ENCODE measurements at regions not wholly inside any gene's neighbourhood (a gene's known extent, or its start where the extent isn't known, plus 50 kb on each side); places are given as distances from the start of the nearest gene placed in this dataset.

DNA sequence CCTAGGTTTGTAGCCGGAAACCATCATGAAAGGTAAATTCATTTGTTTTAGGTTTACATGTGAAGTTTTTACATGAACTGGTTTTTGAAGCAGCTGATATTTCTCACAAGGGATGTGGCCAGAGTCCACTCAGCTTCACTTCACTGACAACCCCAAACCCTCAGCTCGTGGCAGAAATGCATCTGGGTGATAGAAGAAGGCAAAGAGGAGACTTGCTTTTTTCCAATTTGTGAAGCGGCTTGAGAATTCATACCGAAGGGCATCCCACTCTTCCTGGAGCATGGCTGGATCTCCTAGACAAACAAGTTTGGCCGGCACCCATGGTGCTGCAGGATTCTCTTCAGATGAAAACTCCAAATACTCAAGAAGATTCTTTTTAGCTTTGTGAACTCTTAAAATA lies 392.8 kb upstream of the CNR1 start:
- Histone ChIP-seq H3K36me3 (ENCODE audit: control insufficient read depth in 2 of 3, insufficient read depth in 3 of 3, low read length in 3 of 3) (no peaks in the 10 kb centered on the region), H3K9me3 (ENCODE audit: control insufficient read depth in 2 of 3, low read length in 3 of 3) (no peaks in the 10 kb centered on the region), H3K27me3 (ENCODE audit: control insufficient read depth in 2 of 2, insufficient read depth in 2 of 2, low read length in 2 of 2) (no peaks in the 10 kb centered on the region), H3K27ac (ENCODE audit: low read depth, low read length) (no peak overlapping the region), H3K4me1 (ENCODE audit: control insufficient read depth in 2 of 2, insufficient read depth in 2 of 2, low read length in 2 of 2) (no peaks in the 10 kb centered on the region), H3K4me3 (ENCODE audit: low read length) (no peak overlapping the region)
- intact Hi-C loops (cut with micrococcal nuclease): no loop called here
- no peak overlapping the region for H3K4me3 Mint-ChIP-seq
- H3K4me1 Mint-ChIP-seq: peaks cover 0 to 11% (median 0%) of the 10 kb centered on the region in 7 donors
- ATAC-seq: no peak
- ChIA-PET POLR2A (no interaction called here), CTCF (no interaction called here)
- no peaks in the 10 kb centered on the region for H3K36me3 Mint-ChIP-seq
- H3K27ac Mint-ChIP-seq: no peak overlapping the region
- no peak for DNase-seq
- H3K9me3 Mint-ChIP-seq: no peaks in the 10 kb centered on the region
- peaks cover 0 to 5% (median 0%) of the 10 kb centered on the region in 5 donors for H3K27me3 Mint-ChIP-seq

DNA sequence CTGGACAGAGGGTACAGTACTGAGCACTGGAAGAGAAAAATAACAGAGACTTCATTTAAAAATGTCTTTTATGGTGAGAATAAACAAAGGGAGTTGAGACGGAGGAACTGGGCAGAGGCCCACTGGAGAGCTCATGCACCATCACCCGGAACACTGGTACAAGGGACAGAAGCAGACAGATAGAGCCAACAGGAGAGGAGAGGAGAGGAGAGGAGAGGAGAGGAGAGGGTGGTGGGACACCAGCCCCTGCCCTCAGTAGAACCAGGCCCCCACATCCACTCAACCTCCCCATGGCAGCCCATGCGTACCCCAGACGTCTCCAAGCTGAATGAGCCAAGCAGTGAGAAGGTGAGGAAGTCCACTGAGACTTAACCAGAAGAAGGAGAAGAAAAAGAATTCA lies 390.5 kb upstream of the CNR1 start:
- CTCF ChIA-PET: no interaction called here
- intact Hi-C loops (cut with micrococcal nuclease): no loop called here
- Mint-ChIP-seq H3K36me3 (no peaks in the 10 kb centered on the region), H3K27ac (no peak overlapping the region), H3K9me3 (no peaks in the 10 kb centered on the region), H3K4me1 (peaks cover 0 to 5% (median 0%) of the 10 kb centered on the region in 7 donors), H3K27me3 (peaks cover 0 to 10% (median 0%) of the 10 kb centered on the region in 5 donors), H3K4me3 (no peak overlapping the region)
- Histone ChIP-seq H3K4me1 (ENCODE audit: control insufficient read depth in 2 of 2, insufficient read depth in 2 of 2, low read length in 2 of 2) (no peaks in the 10 kb centered on the region), H3K36me3 (ENCODE audit: control insufficient read depth in 2 of 3, insufficient read depth in 3 of 3, low read length in 3 of 3) (no peaks in the 10 kb centered on the region), H3K27me3 (ENCODE audit: control insufficient read depth in 2 of 2, insufficient read depth in 2 of 2, low read length in 2 of 2) (no peaks in the 10 kb centered on the region), H3K9me3 (ENCODE audit: control insufficient read depth in 2 of 3, low read length in 3 of 3) (no peaks in the 10 kb centered on the region), H3K4me3 (ENCODE audit: low read length) (no peak overlapping the region), H3K27ac (ENCODE audit: low read depth, low read length) (no peak overlapping the region)
- DNase-seq (no peak), ATAC-seq (no peak)
- POLR2A ChIA-PET: no interaction called here

DNA sequence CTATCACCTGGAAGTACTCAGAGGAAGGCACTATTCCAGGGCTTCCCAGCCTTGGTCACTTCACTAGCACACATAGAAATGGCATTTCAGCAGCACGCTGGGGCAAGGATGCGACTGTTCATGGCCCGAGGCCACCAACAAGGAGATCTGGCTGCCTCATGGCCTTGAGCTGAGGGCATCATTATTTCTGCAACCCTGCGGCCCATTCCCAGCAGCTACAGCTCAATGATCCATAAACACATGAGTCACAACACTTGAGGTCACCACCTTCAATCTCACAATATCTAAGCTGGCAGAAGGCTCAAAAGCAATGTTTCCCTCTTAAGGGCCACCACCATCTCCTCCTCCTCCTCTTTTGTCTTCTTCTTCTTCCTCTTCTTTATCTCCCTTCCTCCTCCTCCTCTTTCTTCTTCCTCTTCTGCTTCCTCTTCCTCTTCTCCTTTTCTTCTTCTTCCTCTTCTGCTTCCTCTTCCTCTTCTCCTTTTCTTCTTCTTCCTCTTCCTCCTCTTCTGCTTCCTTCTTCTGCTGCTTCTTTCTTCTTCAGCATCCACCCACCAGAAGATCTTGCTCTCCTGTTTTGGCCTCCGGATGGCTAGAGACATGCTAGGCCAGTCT lies 382.9 kb upstream of the CNR1 start:
- CTCF ChIA-PET: no interaction called here
- no peaks in the 10 kb centered on the region for H3K36me3 Mint-ChIP-seq
- H3K9me3 ChIP-seq (ENCODE audit: control insufficient read depth in 2 of 3, low read length in 3 of 3): no peaks in the 10 kb centered on the region
- ATAC-seq (no peak), DNase-seq (no peak)
- no peak overlapping the region for H3K4me3 ChIP-seq (ENCODE audit: low read length)
- intact Hi-C loops (cut with micrococcal nuclease): no loop called here
- no peaks in the 10 kb centered on the region for H3K4me1 ChIP-seq (ENCODE audit: control insufficient read depth in 2 of 2, insufficient read depth in 2 of 2, low read length in 2 of 2)
- H3K27ac ChIP-seq (ENCODE audit: low read depth, low read length): no peak overlapping the region
- H3K36me3 ChIP-seq (ENCODE audit: control insufficient read depth in 2 of 3, insufficient read depth in 3 of 3, low read length in 3 of 3): no peaks in the 10 kb centered on the region
- peaks cover 0 to 16% (median 6%) of the 10 kb centered on the region in 5 donors for H3K27me3 Mint-ChIP-seq
- H3K27ac Mint-ChIP-seq: no peak overlapping the region
- no peaks in the 10 kb centered on the region for H3K4me1 Mint-ChIP-seq
- POLR2A ChIA-PET: no interaction called here
- H3K27me3 ChIP-seq (ENCODE audit: control insufficient read depth in 2 of 2, insufficient read depth in 2 of 2, low read length in 2 of 2): no peaks in the 10 kb centered on the region
- no peak overlapping the region for H3K4me3 Mint-ChIP-seq
- H3K9me3 Mint-ChIP-seq: peaks cover 0 to 7% (median 0%) of the 10 kb centered on the region in 11 donors

DNA sequence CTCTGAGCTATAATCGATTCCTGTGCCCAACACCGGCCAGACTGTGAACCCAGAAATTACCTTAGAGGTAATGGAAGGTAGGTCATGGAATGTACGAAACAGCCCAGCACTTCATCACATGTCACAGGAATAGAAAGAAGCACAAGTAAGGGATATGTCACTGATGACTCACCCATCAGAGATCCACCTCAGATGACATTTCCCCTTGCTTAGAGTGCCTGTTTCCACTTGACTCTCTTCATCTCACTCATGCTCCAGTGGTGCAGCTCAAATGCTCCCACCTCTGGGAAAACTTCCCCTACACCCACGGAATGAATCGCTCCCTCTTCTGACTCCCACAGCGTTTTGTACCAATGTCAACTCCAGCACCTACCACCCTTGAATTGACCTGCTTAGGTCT lies 381.6 kb upstream of the CNR1 start:
- DNase-seq: no peak
- Histone ChIP-seq H3K36me3 (ENCODE audit: control insufficient read depth in 2 of 3, insufficient read depth in 3 of 3, low read length in 3 of 3) (no peaks in the 10 kb centered on the region), H3K27ac (ENCODE audit: low read depth, low read length) (no peak overlapping the region), H3K4me1 (ENCODE audit: control insufficient read depth in 2 of 2, insufficient read depth in 2 of 2, low read length in 2 of 2) (no peaks in the 10 kb centered on the region), H3K27me3 (ENCODE audit: control insufficient read depth in 2 of 2, insufficient read depth in 2 of 2, low read length in 2 of 2) (no peaks in the 10 kb centered on the region), H3K9me3 (ENCODE audit: control insufficient read depth in 2 of 3, low read length in 3 of 3) (no peaks in the 10 kb centered on the region), H3K4me3 (ENCODE audit: low read length) (no peak overlapping the region)
- Mint-ChIP-seq H3K4me3 (no peak overlapping the region), H3K9me3 (peaks cover 0 to 7% (median 0%) of the 10 kb centered on the region in 11 donors), H3K27me3 (peaks cover 0 to 13% (median 6%) of the 10 kb centered on the region in 5 donors), H3K36me3 (no peaks in the 10 kb centered on the region), H3K4me1 (no peaks in the 10 kb centered on the region), H3K27ac (no peak overlapping the region)
- POLR2A ChIA-PET: no interaction called here
- intact Hi-C loops (cut with micrococcal nuclease): no loop called here
- ATAC-seq: no peak
- CTCF ChIA-PET: no interaction called here

DNA sequence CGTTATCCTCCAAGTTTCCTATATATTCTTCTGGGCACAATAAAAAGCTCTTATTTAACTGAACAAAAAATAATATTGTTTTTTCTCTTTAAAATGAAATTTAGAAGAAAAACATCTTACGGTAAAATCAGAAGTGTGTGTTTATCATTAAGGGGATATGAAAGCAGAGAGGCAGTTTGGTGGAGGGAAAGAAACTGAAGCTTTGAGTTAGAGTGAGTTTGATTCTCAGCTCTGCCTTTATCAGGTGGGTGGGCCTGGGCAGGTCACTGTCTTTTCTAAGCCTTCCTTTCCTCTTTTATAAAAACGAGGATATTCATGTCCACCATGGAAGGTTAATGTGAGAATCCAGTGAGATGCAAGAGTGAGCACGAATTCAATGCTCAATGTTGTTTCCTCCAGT lies 379.8 kb upstream of the CNR1 start:
- Histone ChIP-seq H3K4me1 (ENCODE audit: control insufficient read depth in 2 of 2, insufficient read depth in 2 of 2, low read length in 2 of 2) (no peaks in the 10 kb centered on the region), H3K4me3 (ENCODE audit: low read length) (no peak overlapping the region), H3K27me3 (ENCODE audit: control insufficient read depth in 2 of 2, insufficient read depth in 2 of 2, low read length in 2 of 2) (no peaks in the 10 kb centered on the region), H3K36me3 (ENCODE audit: control insufficient read depth in 2 of 3, insufficient read depth in 3 of 3, low read length in 3 of 3) (no peaks in the 10 kb centered on the region), H3K27ac (ENCODE audit: low read depth, low read length) (no peak overlapping the region), H3K9me3 (ENCODE audit: control insufficient read depth in 2 of 3, low read length in 3 of 3) (no peaks in the 10 kb centered on the region)
- Mint-ChIP-seq H3K27ac (no peak overlapping the region), H3K36me3 (no peaks in the 10 kb centered on the region), H3K4me3 (no peak overlapping the region), H3K27me3 (peaks cover 0 to 10% (median 0%) of the 10 kb centered on the region in 5 donors), H3K4me1 (no peaks in the 10 kb centered on the region), H3K9me3 (peaks cover 0 to 7% (median 0%) of the 10 kb centered on the region in 11 donors)
- no peak for ATAC-seq
- intact Hi-C loops (cut with micrococcal nuclease): no loop called here
- no peak for DNase-seq
- POLR2A ChIA-PET: no interaction called here
- CTCF ChIA-PET: no interaction called here

DNA sequence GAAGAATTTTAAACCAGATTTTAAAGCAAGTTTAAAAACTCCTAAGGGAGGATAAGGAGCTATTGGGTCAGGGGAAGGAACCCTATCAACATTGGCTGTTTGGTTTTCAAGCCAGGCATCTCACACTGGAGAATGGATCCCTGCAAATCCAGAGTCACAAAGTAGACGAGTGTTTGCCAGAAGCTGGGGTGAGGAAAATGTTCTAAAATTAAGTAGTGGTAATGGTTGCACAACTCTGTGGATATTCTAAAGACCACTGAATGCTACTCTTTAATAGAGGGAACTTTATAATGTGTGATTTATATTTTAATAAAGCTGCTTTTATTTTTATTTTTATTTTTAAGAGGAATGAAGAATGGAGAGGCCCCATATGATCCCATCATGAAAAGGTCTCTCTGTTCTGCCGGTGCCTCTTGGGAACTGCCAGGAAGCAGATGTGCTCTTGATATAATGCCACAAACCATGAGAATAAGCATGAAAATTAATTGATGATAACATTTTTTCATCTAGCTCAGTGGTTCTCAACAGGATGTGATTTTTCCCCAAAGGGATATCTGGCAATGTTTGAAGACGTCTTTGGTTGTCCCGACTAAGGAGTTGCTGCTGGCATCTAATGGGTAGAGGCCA lies 379.0 kb upstream of the CNR1 start:
- POLR2A ChIA-PET: no interaction called here
- H3K27ac Mint-ChIP-seq: no peak overlapping the region
- intact Hi-C loops (cut with micrococcal nuclease): no loop called here

DNA sequence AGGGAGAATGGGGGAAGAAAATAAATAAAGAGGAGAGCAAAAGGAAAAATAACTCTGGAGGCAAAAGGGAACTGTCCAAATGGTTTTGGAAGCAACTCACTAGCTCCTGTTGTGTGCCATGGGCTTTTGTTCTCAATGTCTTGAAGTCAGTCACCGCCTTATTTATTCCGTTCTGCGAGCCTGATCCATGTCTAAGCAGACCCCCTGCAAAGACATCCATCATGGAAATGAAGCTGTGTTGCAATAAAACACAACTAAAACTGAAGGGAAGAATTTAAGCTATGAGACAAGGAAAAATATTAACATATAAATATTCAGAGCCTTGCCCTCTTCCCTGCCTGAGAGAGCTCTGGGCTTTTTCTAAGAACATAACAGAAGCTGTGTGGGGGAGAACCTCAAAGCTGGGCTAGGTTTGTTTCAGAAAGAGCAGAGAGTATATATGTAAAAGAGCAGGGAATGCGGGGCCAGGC lies 373.2 kb upstream of the CNR1 start:
- Histone ChIP-seq H3K4me1 (ENCODE audit: control insufficient read depth in 2 of 2, insufficient read depth in 2 of 2, low read length in 2 of 2) (no peaks in the 10 kb centered on the region), H3K36me3 (ENCODE audit: control insufficient read depth in 2 of 3, insufficient read depth in 3 of 3, low read length in 3 of 3) (no peaks in the 10 kb centered on the region), H3K9me3 (ENCODE audit: control insufficient read depth in 2 of 3, low read length in 3 of 3) (no peaks in the 10 kb centered on the region), H3K27me3 (ENCODE audit: control insufficient read depth in 2 of 2, insufficient read depth in 2 of 2, low read length in 2 of 2) (no peaks in the 10 kb centered on the region), H3K4me3 (ENCODE audit: low read length) (no peak overlapping the region), H3K27ac (ENCODE audit: low read depth, low read length) (no peak overlapping the region)
- H3K36me3 Mint-ChIP-seq: no peaks in the 10 kb centered on the region
- peaks cover 2 to 45% (median 44%) of the 10 kb centered on the region in 5 donors for H3K27me3 Mint-ChIP-seq
- intact Hi-C loops (cut with micrococcal nuclease): no loop called here
- peaks cover 0 to 2% (median 0%) of the 10 kb centered on the region in 11 donors for H3K9me3 Mint-ChIP-seq
- H3K27ac Mint-ChIP-seq: no peak overlapping the region
- ATAC-seq: no peak
- DNase-seq: no peak
- no peak overlapping the region for H3K4me3 Mint-ChIP-seq
- ChIA-PET POLR2A (no interaction called here), CTCF (no interaction called here)
- peaks cover 0 to 6% (median 0%) of the 10 kb centered on the region in 7 donors for H3K4me1 Mint-ChIP-seq

More for the DNA sequence above, 379.0 kb upstream of the CNR1 start:
- no peaks in the 10 kb centered on the region for H3K4me1 ChIP-seq (ENCODE audit: control insufficient read depth in 2 of 2, insufficient read depth in 2 of 2, low read length in 2 of 2)
- H3K4me3 ChIP-seq (ENCODE audit: low read length): no peak overlapping the region
- CTCF ChIA-PET: no interaction called here
- Mint-ChIP-seq H3K4me1 (no peaks in the 10 kb centered on the region), H3K4me3 (no peak overlapping the region), H3K36me3 (no peaks in the 10 kb centered on the region), H3K9me3 (peaks cover 0 to 7% (median 0%) of the 10 kb centered on the region in 11 donors), H3K27me3 (peaks cover 0 to 10% (median 0%) of the 10 kb centered on the region in 5 donors)
- H3K36me3 ChIP-seq (ENCODE audit: control insufficient read depth in 2 of 3, insufficient read depth in 3 of 3, low read length in 3 of 3): no peaks in the 10 kb centered on the region
- no peaks in the 10 kb centered on the region for H3K27me3 ChIP-seq (ENCODE audit: control insufficient read depth in 2 of 2, insufficient read depth in 2 of 2, low read length in 2 of 2)
- H3K9me3 ChIP-seq (ENCODE audit: control insufficient read depth in 2 of 3, low read length in 3 of 3): no peaks in the 10 kb centered on the region
- no peak overlapping the region for H3K27ac ChIP-seq (ENCODE audit: low read depth, low read length)
- ATAC-seq (no peak), DNase-seq (no peak)
